SK-N-SH (cell line): ENCODE measurements at regions not wholly inside any gene's neighbourhood (a gene's known extent, or its start where the extent isn't known, plus 50 kb on each side); places are given as distances from the start of the nearest gene placed in this dataset.

Experiments
- CTCF ChIP-seq: fragments of 200-600 bp; sonication (generic); IDR thresholded peaks from 2 replicates; pipeline ENCODE4 v1.6.1; 2017; ENCODE audit warnings: antibody characterized with exemption, mild to moderate bottlenecking, moderate library complexity
- JUND ChIP-seq: IDR thresholded peaks from 2 replicates; pipeline ENCODE4 v1.4.0; 2012
- SIN3A ChIP-seq: IDR thresholded peaks from 2 replicates; pipeline ENCODE4 v1.6.1; 2012; ENCODE audit warnings: low read depth, mild to moderate bottlenecking, low read length, moderate library complexity, borderline replicate concordance
- TCF12 ChIP-seq: IDR thresholded peaks from 2 replicates; pipeline ENCODE4 v1.4.0; 2012

GRCh38 chr3:67290438-67290837 lies 292.3 kb downstream of the KBTBD8 start:
- no peak for TF ChIP-seq CTCF
- TF ChIP-seq SIN3A, result no peak
- TF ChIP-seq TCF12, result no peak
- no peak for TF ChIP-seq JUND
